GM18507 (cell line): ENCODE measurements at regions not wholly inside any gene's neighbourhood (a gene's known extent, or its start where the extent isn't known, plus 50 kb on each side); places are given as distances from the start of the nearest gene placed in this dataset.

Experiments
- DNase-seq: peaks from one replicate; pipeline ENCODE4 v3.0.0; 2011; ENCODE audit warnings: low read depth; ENCODE audit not compliant: insufficient read length; ENCODE audit errors: extremely low spot score
- FAIRE-seq: peaks from 2 replicates; lab custom pipeline; 2011; peaks lifted over from hg19 to GRCh38; lab: Jason Lieb, UNC

- no peak for FAIRE-seq
These were observed 302.2 kb downstream of the EIPR1 start for GRCh38 chr2:3075316-3075990.

DNA sequence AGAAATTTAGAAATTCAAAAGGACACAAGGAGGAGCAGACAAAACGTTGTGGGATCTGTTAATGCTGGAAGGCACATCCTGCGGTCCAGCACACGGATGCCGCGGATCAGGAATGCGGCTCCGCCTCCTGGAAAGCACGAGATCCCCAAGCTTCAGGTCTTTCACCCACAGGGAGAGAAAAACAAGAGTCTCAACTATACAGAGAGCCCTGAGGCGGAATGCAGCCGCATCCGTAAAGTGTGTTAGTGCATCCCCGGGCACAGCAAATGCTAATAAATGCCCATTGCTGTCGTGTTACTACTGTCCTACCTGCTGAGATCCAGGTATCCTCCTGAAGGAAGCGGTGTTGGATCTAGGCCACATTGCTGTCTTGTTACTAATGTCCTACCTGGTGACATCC, 303.9 kb downstream of the EIPR1 start:
- no peak for FAIRE-seq
- no peak for DNase-seq

More at GRCh38 chr2:3075316-3075990, 302.2 kb downstream of the EIPR1 start:
- no peak for DNase-seq

DNA sequence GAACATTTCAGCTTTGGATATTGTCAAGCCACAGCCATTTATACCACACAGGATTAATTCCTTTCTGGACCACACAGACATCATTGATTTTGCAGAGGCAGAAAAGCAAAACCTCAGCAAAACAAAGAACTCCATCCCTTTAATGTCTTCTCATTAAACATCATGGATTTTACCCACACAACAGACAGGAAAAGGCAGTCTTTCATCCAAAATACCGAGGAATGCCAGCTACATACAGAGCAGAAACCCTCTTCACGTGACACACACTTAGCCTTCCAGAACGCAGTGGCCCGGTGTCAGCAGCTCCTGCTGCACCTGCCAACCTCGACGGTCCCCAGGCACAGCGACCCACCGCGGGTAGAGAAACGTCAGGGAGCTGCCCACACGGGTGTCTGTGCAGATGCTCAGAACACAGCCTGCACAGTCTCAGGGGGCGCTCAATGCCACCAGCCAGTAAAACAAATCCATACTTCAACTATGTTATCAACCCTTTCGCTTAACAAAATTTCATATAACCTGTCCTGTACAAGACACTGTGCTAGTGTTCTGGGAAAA, 304.5 kb downstream of the EIPR1 start:
- FAIRE-seq, result no peak

DNA sequence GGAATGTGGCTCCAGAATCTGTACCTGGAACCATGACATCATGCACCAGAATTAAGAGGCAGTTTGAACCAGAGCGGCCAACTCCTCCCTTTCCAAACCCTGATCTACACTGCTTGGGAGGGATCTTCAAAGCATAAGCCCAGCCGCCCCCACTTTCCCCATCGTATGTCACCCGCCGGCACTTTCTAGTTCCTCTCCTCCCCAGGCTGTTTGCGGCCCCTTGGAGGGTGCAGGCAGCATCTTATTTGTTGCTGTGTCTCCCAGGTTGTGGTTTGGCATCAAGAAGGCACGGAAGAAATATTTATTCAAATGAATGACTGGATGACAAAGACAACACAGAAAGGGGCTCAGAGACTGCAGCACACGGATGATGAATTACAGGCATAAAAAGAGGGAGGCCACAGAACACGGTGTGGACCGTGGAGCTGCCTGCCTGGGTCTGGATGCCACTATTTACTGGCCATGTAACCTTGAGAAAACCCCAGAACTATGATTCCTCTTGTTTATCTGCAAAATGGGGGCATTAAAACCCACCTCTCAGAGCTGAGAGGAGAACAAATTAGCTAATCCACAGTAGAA, 305.8 kb downstream of the EIPR1 start:
- FAIRE-seq (no peak), DNase-seq (no peak)

More for the DNA sequence above, 304.5 kb downstream of the EIPR1 start:
- no peak for DNase-seq

GRCh38 chr2:3066831-3067230, 310.8 kb downstream of the EIPR1 start:
- FAIRE-seq (no peak), DNase-seq (no peak)

- FAIRE-seq, result no peak
- DNase-seq, result no peak
These were observed 311.7 kb downstream of the EIPR1 start for GRCh38 chr2:3065928-3066327.

DNA sequence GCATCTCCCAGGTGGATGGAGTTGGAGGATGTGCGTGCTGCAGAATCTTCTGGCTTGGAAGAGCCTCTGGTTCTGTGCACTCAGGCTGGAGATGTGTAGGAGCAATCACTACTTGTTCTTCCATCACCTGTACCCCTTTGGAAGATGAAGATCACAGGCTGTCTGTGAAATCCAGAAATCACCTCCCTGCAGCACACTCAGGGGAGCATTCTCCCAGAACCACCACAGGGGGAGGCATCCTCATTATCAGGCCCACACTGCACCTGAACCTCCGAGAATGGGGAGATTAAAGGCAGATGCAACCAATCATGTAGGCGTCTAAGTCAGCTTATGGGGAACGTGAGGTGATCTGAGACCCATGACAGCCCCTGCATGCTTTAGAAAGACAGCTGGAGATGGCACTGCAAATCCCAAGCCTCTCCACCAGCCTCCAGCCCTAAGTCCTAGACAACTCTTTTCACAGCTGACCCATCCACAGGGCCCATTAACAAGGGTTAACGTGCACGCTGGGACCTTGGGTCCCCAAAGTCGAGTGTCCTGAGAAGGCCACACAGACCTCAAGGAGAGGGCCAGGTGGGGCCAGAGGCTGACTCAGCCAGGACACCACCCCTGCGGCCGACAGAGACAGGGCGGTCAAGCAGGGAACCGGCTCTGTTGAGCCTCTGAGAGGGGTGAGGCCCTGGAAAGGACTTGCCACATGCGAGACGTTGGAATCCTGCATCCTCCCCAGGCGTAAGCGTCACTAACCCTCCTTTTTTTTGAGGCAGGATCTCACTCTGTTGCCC, 314.9 kb downstream of the EIPR1 start:
- DNase-seq (no peak), FAIRE-seq (no peak)

DNA sequence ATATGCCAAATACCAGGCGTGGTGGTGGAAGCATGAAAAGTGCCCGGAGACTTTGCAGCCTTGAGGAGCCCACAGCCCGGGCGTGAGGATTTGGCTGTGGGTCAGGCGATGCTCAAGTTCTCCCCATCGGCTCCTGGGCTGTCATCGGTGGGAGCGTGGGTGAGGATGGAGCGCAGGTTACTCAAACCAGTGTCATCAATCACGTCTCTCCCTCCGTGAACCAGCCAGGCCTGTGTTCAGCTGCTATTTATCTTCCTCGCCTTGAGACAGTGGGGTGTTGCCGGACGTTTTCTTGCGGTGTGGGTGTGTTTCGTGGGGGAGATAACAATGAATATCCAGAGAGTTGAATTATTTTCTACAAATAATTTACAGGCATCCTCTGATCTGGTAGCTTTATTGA, 317.6 kb downstream of the EIPR1 start:
- DNase-seq (no peak), FAIRE-seq (no peak)

- no peak for DNase-seq
- no peak for FAIRE-seq
These were observed 318.3 kb downstream of the EIPR1 start for GRCh38 chr2:3059141-3059925.

GRCh38 chr2:3054066-3054465, 323.6 kb downstream of the EIPR1 start:
- no peak for FAIRE-seq
- no peak for DNase-seq

DNA sequence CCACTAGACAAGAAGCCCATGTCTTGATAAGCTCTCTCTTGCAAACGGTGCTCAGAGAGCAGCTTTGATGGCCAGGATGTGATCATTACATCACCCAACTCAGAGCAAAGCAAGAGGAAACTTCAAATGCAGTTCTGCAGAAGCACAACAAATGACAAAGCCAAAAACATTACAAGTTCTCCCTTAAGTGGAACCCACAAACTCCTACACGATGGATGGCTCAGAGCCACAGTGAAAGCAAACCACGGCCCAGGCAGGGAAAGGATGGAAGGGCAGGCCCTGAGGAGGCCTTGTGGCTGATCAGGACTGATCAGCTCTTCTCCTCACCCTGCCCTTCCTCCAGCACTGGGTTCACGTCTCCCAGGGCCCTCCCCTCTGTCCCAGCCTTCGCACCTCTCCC, 326.4 kb downstream of the EIPR1 start:
- DNase-seq, result no peak

GRCh38 chr2:3046170-3046865, 331.3 kb downstream of the EIPR1 start:
- no peak for FAIRE-seq
- DNase-seq, result no peak

More for the DNA sequence above, 326.4 kb downstream of the EIPR1 start:
- FAIRE-seq, result no peak

- no peak for DNase-seq
- FAIRE-seq, result no peak
These were observed 332.2 kb downstream of the EIPR1 start for GRCh38 chr2:3045318-3045921.

GRCh38 chr2:3044587-3045317, 332.9 kb downstream of the EIPR1 start:
- DNase-seq (no peak), FAIRE-seq (no peak)

DNA sequence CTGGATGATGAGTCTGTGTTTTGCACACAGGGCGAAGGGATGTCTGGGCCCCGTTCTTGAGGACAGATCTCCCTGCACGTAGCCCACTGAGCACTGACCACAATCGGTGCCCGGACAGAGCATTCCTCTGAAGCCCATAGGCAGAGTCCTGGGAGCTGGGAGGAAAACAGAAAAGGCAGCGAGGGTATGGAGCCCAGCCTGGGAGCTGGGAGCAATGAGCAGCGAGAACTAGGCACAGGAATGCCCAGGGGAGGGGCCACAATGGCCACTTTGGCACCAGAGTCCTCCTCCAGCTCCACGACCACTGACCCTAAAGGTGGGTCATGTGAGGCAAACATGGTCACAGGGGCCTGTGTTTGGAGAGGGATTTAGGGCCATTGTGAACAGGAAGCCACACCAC, 333.9 kb downstream of the EIPR1 start:
- DNase-seq (no peak), FAIRE-seq (no peak)

GRCh38 chr2:3042601-3043585, 334.7 kb downstream of the EIPR1 start:
- FAIRE-seq, result no peak
- DNase-seq, result no peak
